IPS-NIHi11 (cell line): ENCODE measurements at regions not wholly inside any gene's neighbourhood (a gene's known extent, or its start where the extent isn't known, plus 50 kb on each side); places are given as distances from the start of the nearest gene placed in this dataset.
A peak's percentile ranks its signal among the peaks of the same experiment; 100 is the strongest.
"Not testable (repeated sequence)": the region's sequence is repeated elsewhere in the genome, so short reads cannot be mapped to it uniquely, and the experiment has no call there.

Experiments used
- DNase-seq: peaks from one replicate; pipeline ENCODE4 v3.0.0; 2012; ENCODE audit warnings: mixed read lengths, low spot score

DNA sequence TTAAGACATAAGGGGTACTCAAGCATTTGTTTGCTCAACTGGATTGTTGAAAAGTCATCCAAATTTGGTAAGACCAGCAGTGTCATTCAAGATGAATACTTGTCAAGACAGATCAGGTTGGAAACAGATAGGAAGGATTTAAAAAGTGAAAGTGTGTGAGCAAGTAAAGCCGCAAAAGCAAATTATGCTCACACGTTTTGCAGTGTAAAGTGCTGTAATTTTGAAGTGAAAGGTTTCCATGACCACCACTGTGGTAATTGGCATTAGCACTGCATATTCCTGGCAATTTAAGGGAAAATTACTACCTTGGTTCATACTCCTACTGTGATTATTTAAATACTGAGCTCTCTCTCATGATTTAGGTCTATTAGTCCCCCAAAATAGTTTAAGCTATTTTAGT, 704.1 kb upstream of the CCDC179 start:
- DNase-seq = no peak

DNA sequence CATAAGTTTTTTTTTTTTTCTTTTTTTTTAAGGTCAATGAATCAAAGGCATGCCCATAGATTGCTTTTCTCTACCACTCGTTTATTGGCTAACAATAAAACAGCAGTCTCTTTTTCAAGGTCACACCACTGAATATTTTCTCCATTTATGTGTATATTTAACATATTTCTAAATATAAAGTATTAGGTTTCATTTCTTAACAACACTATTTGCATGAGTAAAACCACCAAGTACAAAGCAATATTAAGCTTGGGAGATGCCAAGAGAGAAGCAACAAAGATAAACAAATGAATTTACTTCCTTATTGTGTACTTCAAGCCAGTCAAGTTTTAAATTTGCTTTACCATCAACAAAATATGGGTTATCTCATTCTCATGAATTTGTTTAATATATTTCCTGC, 708.9 kb upstream of the CCDC179 start:
- DNase-seq = no peak

DNA sequence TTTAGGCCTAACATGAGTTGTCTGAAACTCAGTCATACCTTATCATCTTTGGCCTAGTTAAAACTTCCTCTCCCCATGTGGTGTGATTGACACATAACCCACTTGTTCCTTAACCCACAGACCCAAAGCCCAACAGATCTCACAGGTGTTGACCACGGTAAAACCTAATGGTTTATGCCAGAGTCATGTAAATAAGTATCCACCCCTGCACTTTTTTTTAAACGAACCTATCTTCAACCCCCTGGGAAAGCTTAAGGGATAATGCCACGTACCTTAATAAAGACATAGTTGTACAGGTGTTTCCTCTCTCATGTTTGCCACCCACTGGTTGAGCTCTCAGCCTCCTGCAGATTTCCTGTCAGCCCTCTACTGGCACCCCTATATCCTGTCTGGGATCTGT, 709.3 kb upstream of the CCDC179 start:
- no peak for DNase-seq

DNA sequence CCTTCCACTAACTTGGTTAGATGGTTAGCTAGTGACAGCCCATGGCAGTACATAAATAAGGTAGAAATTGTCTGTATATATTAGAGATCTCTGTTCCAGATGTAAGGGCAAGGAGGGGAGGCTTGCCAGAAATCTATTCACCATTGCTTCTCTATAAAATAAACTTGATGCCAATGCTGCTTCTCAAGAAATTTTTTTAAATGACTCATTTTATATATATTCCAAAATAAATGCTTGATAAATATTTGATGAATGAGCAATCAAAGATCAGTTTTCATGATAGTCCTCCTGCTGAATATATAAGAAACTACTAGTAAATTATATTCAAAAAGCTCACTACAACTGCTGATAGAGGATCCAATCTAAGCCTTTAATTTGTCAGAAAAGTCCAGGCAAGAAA, 710.6 kb upstream of the CCDC179 start:
- no peak for DNase-seq

DNA sequence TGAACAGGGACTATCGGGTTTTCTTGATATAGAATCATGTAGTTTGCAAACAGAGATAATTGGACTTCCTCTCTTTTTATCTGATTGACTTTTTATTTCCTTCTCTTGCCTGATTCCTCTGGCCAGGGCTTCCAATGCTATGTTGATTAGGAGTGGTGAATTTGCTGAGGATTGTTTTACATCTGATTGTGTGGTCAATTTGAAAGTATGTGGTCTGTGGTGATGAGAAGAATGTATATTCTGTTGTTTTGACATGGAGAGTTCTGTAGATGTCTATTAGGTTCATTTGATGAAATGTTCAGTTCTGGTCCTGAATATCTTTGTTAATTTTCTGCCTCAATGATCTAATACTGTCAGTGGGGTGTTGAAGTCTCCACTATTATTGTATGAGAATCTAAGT, 713.2 kb upstream of the CCDC179 start:
- no peak for DNase-seq

DNA sequence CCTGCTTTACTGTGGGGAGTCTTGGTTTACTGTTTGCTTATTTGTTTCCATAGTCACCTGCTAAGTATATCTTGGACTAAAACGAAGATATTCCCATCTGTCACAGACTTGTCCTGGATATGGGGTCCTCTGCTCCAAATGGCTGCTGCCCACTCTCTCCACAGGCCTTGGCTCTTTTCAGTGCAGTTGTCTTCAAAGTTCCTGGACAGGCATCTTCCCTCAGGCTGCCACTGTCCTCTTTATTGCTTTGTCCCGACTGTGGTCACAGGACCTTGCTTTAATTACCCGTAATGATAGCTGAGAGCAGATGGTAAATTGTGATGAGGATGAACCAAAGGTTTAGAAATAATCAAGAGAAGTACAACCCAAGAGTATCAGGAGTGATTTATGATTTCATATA, 713.9 kb upstream of the CCDC179 start:
- DNase-seq = no peak

DNA sequence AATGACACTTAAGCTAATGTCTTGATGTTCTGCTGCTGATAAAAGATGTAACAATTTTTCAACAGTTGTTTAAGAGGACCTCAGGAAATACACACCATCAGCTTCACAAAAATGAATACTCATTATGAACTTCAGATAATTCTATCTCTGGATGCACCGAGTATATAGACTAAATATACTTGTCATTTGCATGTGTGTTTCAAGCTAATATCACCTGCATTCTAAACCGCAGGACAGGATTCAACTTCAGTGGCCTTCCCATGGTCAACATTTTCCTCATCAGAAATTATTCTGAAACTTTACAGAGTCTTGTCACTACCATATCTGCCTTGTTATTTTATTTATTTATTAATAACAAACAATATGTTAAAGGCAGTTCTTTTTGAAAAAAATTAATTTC, 717.0 kb upstream of the CCDC179 start:
- no peak for DNase-seq

DNA sequence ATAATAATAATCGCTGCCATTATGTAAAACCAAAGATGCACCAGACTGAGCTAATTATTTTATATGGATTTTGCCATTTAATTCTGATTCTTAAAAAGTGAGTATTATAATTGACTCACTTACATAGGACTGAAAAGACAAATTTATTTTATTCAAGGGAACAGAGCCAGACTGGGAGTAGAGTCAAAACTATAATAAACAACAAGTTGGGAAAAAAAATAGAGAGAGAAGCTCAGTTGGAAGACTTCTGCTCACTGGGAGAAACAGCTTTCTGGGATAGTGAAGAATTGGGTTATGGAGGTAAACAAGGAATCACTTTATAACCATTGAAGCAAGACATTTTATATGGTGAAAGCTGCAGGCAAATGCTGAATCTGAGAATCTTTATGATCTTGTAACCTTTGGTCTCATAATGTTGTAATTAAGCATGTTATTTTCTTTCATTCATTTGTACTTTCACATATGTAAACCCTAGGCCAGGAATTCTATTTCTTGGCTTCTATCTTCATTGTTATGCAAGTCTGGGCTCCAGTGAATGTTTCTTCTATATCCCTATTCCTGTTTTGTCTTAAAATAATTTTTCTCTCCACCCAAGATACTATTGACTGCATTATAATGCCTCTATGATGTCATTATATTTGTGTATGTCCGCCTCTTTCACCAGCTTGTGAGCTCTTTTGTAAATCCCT, 725.3 kb upstream of the CCDC179 start:
- no peak for DNase-seq

DNA sequence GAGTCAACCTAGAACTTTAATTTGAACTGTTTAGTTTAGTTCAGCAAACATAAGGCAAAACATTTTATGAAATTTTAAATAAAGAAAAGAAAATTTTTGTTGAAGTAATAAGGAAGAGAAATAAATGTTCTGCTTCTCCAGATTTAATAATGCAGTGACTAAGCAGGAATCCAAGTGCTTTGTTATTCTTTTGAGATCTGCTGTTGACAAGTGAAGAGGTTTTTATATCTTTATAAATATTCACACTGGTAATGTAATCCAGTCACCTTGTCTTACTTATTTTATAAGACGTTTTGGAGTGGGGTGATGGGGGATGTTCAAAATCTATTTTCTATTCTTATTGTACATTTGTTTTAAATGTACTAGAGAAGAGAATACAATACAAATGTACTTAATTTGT, 725.9 kb upstream of the CCDC179 start:
- DNase-seq = no peak

DNA sequence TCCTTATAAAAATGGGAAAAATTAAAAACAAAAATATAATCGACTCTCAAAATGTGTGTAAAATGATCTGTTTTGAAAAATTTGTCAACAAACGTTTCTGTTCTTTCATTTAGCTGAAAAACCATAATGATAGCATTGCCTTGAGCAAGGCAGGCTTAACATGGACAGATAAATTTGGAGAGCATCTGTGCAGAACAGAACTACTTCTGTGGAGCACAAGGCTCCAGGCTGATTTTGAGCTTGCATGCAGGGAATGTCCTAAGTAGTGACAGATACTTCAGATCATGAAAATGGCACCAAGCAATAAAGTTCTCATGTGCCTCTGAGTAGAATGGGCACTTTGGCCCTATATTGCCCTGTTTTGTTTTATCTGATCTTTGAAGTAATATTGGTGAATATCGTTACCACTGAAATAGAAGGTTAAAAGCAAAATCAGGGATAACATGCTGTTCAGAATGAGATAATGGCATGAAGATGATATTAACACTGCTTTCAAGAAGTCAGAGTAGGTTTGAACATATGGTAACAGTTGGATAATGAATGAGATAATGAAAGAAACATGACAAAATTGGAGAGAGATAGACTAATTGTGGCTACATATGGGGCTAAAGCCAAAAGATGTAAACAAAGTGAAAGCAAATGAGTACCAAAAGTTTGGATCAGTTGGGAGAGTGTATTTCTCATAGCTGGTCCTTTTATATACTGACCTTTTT, 730.5 kb upstream of the CCDC179 start:
- DNase-seq = no peak

DNA sequence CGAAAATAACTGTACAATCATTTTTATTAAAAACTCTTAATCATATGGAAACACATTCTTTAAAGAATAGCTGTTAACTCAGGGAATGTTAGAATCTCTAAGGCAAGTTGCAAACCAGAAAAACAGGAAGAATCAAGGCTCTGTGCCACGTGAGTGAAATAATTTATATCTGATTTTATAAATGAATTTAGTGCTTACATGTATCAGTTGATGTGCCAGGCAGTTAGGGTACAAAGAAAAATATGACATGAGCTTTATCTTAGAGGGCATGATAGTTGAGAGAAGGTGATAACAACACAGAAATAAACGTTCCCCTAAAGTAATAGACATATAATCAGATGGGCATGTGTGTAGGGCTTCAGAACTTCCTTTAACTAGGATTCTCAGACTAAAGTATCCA, 734.5 kb upstream of the CCDC179 start:
- DNase-seq = no peak

DNA sequence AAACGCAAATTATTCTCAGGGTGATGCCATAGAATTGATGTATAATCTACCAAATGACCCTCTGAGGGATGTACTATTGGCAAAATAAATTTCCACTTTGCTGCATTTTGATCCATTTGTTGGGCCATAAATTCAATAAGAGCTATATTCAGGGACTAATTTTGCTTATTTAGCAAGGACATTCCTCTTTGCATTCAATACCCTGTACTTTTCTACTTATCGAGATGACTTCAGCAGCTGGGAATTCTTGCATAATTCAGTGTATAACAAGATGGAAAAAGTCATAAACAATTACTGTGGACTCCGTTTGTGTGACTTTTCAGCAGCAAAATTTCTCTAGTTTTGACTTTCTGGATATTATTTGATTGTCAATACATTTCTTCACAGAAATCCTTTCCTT, 744.7 kb upstream of the CCDC179 start:
- no peak for DNase-seq

DNA sequence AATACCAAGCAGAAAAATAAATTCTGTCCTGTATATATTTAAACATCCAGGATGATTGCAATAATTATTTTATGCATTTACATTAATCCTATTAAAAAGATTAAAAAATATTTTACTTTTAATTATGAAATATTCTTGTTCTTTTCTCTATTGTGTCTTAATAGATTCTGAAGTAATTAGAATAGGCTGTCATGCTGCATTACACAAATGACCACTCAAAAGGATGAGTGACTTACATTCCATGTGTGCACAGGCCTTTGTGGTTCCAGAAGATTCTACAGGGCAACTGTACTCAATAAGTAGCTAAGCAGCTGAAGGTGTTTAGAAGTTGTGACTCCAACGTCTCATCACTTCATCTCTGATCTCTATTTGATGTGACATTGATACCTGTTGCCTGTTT, 745.9 kb upstream of the CCDC179 start:
- DNase-seq = no peak

DNA sequence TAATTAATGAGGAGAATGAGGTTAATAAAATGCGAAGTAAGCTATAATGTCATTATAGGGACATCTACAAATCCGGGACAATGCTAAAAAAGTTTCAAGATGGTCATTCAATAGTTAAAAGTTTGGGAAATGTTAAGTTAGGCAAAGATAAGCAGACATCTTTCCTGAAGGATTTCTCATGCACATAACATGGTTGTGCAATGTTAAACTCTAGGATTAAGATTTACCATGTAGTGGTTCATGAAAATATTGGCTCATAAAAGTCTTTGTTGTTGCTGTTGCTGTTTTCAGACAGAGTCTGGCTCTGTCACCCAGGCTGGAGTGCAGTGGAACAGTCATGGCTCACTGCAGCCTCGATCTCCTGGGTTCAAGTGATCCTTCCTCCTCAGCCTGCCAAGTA, 751.5 kb upstream of the CCDC179 start:
- no peak for DNase-seq

DNA sequence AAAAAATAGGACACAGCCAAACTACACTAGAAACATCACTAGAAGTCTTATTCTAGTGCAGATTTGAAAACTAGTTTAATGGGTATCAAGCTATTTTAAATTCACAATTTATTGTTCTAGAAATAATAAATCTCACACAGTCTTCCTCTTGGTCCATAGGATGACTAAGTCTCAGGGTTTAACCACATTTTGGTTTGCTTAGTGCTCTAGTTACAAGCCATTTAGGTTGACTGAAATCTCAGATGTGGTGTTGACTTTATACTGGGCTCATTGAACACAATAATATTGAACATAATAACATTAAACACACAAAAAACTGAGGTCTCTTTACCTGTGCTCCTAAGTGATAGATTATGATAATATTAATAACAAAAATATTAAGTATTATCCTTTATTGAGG, 760.3 kb upstream of the CCDC179 start:
- no peak for DNase-seq

DNA sequence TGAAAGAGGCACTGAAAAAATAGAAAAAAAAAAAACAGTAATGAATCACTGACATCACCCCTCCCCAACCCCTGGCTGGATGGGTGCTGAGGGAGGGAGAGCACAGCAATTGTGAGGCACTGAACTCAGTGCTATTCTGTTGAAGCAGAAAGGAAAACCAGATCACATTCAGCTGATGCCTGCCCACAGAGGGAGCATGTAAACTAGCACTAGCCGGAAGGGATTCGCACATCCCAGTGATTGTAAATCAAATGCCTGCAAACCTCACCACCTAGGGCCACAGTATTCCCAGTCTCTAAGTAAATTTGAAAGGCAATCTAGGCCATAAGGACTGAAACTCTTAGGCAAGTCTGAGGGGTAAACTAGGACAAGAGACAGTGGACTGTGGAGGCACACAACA, 772.0 kb upstream of the CCDC179 start:
- DNase-seq = peak; percentile 8

DNA sequence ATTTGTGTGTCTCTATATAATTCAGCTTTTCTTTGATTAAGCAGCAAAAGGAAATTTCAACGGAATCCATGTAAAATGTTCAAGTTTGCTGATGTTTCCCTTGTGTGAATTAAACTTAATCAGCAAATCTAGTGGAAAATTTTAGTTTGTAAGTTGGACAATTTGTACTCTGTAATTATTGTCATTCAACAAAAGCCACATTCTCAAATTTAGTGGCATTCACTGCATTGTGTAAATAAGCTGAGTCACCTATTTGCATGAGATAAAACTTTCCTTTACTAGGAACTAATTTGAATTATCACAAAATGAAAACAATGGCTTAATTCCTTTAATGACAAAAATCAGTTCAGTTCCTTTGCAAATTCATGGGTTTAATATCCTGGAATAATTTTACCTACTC, 784.2 kb upstream of the CCDC179 start:
- no peak for DNase-seq

DNA sequence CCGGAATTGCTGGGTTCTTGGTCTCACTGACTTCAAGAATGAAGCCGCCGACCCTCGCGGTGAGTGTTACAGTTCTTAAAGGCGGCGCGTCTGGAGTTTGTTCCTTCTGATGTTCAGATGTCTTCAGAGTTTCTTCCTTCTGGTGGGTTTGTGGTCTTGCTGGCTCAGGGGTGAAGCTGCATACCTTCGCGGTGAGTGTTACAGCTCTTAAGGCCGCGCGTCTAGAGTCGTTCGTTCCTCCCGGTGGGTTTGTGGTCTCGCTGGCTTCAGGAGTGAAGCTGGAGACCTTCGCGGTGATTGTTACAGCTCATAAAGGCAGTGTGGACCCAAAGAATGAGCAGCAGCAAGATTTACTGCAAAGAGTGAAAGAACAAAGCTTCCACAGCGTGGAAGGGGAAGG, 792.1 kb upstream of the CCDC179 start:
- DNase-seq = not testable (repeated sequence)

DNA sequence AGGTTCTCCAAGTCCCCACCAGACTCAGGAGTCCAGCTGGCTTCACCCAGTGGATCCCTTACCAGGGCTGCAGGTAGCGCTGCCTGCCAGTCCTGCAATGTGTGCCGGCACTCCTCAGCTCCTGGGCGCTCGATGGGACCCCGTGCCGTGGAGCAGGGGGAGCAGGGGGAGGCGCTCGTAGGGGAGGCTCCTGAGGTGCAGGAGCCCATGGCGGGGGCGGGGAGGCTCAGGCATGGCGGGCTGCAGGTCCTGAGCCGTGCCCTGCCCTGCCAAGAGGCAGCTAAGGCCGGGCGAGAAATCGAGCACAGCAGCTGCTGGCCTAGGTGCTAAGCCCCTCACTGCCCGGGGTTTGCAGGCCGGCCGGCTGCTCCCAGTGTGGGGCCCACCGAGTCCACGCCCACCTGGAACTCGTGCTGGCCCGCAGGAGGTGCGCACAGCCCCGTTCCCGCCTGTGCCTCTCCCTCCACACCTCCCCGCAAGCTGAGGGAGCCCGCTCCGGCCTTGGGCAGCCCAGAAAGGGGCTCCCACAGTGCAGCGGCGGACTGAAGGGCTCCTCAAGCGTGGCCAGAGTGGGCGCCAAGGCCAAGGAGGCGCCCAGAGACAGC, 792.9 kb upstream of the CCDC179 start:
- no peak for DNase-seq

DNA sequence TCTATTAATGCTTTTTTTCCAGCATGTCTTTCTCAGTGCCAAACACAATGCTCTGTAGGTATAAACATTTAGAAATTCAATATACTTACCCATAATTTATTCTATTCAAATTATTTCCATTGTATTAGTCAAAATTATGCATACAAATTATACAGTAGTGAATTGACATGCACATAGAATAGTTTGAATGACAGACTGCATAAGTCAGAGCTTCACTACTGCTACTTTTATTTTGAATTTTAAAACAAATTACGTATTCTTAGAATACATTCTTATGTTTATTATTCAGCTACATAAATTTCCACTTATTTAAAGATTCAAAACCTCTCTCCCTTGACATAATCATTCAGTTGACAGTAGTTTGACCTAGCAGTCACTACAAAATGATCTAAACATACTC, 808.0 kb upstream of the CCDC179 start:
- no peak for DNase-seq

DNA sequence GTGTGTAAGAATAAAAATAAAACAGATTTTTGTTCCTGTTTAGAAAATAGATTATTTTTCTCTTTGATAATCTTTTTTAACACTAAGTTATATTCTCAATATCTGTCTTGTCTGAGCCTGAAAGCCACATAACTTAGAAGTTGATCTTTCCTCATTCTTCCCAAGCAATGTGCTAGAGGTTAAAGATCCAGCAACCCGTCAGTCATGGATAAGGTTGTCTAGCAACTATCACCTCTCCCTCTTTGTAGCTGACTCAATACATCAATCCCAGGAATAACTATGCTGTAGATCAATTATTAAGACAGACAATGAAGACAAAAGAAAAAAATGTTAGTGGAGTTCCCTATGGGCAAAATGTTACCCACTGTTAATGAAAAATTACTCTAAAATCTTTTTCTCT, 813.1 kb upstream of the CCDC179 start:
- no peak for DNase-seq

DNA sequence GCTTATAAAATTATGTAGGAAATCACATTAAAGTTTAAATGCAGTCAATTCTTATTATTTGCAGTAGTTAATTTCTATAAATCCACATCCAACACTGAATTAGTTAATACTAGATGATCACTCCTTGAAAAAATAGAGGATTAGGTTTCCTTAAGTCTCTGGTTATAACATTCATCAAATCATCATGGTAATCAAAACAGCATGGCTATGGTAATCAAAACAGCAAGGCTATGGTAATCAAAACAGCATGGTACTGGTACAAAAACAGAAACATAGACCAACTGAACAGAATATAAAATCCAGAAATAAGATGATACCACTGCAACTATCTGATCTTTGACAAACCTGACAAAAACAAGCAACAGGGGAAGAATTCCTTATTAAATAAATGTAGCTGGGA, 814.6 kb upstream of the CCDC179 start:
- no peak for DNase-seq

DNA sequence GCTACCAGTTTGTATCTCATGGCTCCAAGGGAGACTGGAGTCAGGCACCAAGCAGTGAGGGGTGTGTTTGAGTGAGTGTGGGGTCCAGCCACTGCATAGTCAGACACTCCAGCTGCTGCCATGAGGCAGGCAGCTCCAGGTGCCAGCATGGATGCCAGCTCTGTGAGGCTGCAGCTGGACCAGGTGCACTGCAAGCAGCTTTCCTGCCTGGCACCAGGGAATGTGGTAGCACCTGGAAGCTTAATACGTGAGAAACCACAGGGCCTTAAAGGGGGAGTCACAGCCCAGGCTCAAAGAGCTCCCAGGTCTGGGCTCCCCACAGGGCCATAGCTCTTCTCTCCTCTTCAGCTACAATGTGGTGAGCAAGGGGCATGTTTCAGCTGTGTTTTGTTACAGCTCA, 817.8 kb upstream of the LUZP2 start:
- no peak for DNase-seq

DNA sequence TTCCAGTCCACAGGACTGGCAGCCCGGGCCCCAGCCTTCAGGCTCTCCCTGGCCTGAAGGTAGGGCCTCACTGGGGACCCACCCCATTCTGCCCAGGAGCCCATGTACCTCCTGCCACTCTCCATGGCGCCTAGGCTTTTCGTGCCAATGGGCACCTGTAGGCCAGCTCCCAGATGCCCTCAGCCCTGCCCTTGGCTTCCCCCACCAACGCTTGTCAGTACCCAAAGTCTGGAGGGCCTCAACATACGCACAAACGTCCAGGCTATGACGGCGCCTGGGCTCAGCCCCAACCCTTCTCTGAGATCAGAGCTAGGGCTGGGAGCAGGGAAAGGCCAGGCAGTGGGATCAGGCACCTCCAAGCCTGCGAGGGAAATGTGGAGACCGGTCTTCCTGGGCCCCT, 816.9 kb upstream of the LUZP2 start:
- no peak for DNase-seq
